OCI-LY1 (cell line): ENCODE measurements at regions not wholly inside any gene's neighbourhood (a gene's known extent, or its start where the extent isn't known, plus 50 kb on each side); places are given as distances from the start of the nearest gene placed in this dataset.

Experiments used
- H2AFZ ChIP-seq: fragments of 200-600 bp; sonication (generic), shearing (Covaris generic); 2 replicates; pipeline ENCODE4 v1.6.0; 2014; ENCODE audit warnings: antibody characterized with exemption, mild to moderate bottlenecking, low read length
- H3F3A ChIP-seq: fragments of 200-600 bp; sonication (generic), shearing (Covaris generic); 2 replicates; pipeline ENCODE4 v1.6.0; 2014; ENCODE audit warnings: mild to moderate bottlenecking, antibody characterized with exemption, low read length, moderate library complexity; ENCODE audit not compliant: insufficient read depth
- H3K27ac ChIP-seq: fragments of 200-600 bp; sonication (generic); 2 replicates; pipeline ENCODE4 v1.5.1; 2014; ENCODE audit warnings: low read length, mixed run types, mild to moderate bottlenecking, low read depth; ENCODE audit not compliant: poor library complexity, severe bottlenecking
- H3K27me3 ChIP-seq: fragments of 200-600 bp; sonication (generic); 2 replicates; pipeline ENCODE4 v1.6.0; 2014; ENCODE audit warnings: antibody characterized with exemption, mild to moderate bottlenecking, low read length, moderate library complexity; ENCODE audit not compliant: insufficient read depth
- H3K36me3 ChIP-seq: fragments of 200-600 bp; sonication (generic); 2 replicates; pipeline ENCODE4 v1.6.1; 2014; ENCODE audit warnings: mild to moderate bottlenecking, antibody characterized with exemption, low read length, moderate library complexity, mixed read lengths; ENCODE audit not compliant: insufficient read depth
- H3K4me1 ChIP-seq: fragments of 200-600 bp; sonication (generic); 2 replicates; pipeline ENCODE4 v1.5.1; 2014; ENCODE audit warnings: mild to moderate bottlenecking, low read length, moderate library complexity; ENCODE audit not compliant: insufficient read depth, severe bottlenecking
- H3K4me2 ChIP-seq: fragments of 200-600 bp; sonication (generic), shearing (Covaris generic); 2 replicates; pipeline ENCODE4 v1.6.1; 2014; ENCODE audit warnings: low read length
- H3K4me3 ChIP-seq: fragments of 200-600 bp; sonication (generic); 2 replicates; pipeline ENCODE4 v1.5.1; 2014; ENCODE audit warnings: low read length, low read depth, mild to moderate bottlenecking, mixed read lengths; ENCODE audit not compliant: poor library complexity, severe bottlenecking
- H3K79me2 ChIP-seq: fragments of 200-600 bp; shearing (Covaris generic); 2 replicates; pipeline ENCODE4 v1.6.1; 2016; ENCODE audit warnings: mixed run types, low read length, mixed read lengths; ENCODE audit not compliant: insufficient read depth
- H3K9ac ChIP-seq: fragments of 200-600 bp; sonication (generic), shearing (Covaris generic); 2 replicates; pipeline ENCODE4 v1.6.1; 2014; ENCODE audit warnings: mild to moderate bottlenecking, low read length, mixed read lengths
- H3K9me2 ChIP-seq: fragments of 200-600 bp; sonication (generic), shearing (Covaris generic); 2 replicates; pipeline ENCODE4 v1.6.1; 2014; ENCODE audit warnings: low read depth, mild to moderate bottlenecking, low read length, mixed read lengths
- H3K9me3 ChIP-seq: fragments of 200-600 bp; shearing (Covaris generic); 2 replicates; pipeline ENCODE4 v1.6.1; 2014; ENCODE audit warnings: low read length, mixed read lengths
- H4K20me1 ChIP-seq: fragments of 200-600 bp; sonication (generic), shearing (Covaris generic); 2 replicates; pipeline ENCODE4 v1.6.0; 2016; ENCODE audit warnings: mild to moderate bottlenecking, low read length; ENCODE audit not compliant: insufficient read depth
- CTCF ChIP-seq: fragments of 200-600 bp; sonication (generic), shearing (Covaris generic); IDR thresholded peaks from 2 replicates; pipeline ENCODE4 v1.5.1; 2017; ENCODE audit warnings: mild to moderate bottlenecking, antibody characterized with exemption, low read length, moderate library complexity, mixed read lengths
- EZH2 ChIP-seq: fragments of 200-600 bp; sonication (generic), shearing (Covaris generic); IDR thresholded peaks from 2 replicates; pipeline ENCODE4 v1.8.0; 2017; ENCODE audit warnings: borderline replicate concordance, mixed run types, mild to moderate bottlenecking, antibody characterized with exemption, low read length, moderate library complexity, mixed read lengths

- H3K4me3 ChIP-seq, result no peak overlapping the region
- no peaks in the 10 kb centered on the region for H3K9me2 ChIP-seq
- H3K27ac ChIP-seq, result no peak overlapping the region
- H3K4me1 ChIP-seq, result no peaks in the 10 kb centered on the region
- H3K79me2 ChIP-seq, result no peaks in the 10 kb centered on the region
- H3K27me3 ChIP-seq, result no peaks in the 10 kb centered on the region
- H4K20me1 ChIP-seq, result no peaks in the 10 kb centered on the region
- TF ChIP-seq EZH2 (no peak), CTCF (no peak)
- H2AFZ ChIP-seq, result no peak overlapping the region
- no peak overlapping the region for H3K9ac ChIP-seq
- no peak overlapping the region for H3K4me2 ChIP-seq
- H3K36me3 ChIP-seq, result no peaks in the 10 kb centered on the region
- H3K9me3 ChIP-seq, result no peaks in the 10 kb centered on the region
- H3F3A ChIP-seq, result no peaks in the 10 kb centered on the region
Measured at GRCh38 chr2:194087089-194087958, 1569.7 kb upstream of the SLC39A10 start.

GRCh38 chr2:194086129-194086528, 1570.9 kb upstream of the SLC39A10 start:
- TF ChIP-seq CTCF (no peak), EZH2 (no peak)
- Histone ChIP-seq H3K9me3 (no peaks in the 10 kb centered on the region), H3K9me2 (no peaks in the 10 kb centered on the region), H3K4me3 (no peak overlapping the region), H2AFZ (no peak overlapping the region), H3K36me3 (no peaks in the 10 kb centered on the region), H3K4me2 (no peak overlapping the region), H3K27me3 (no peaks in the 10 kb centered on the region), H3F3A (no peaks in the 10 kb centered on the region), H3K4me1 (no peaks in the 10 kb centered on the region), H4K20me1 (no peaks in the 10 kb centered on the region), H3K79me2 (no peaks in the 10 kb centered on the region), H3K9ac (no peak overlapping the region), H3K27ac (no peak overlapping the region)

GRCh38 chr2:194079989-194080388, 1577.0 kb upstream of the SLC39A10 start:
- Histone ChIP-seq H3K36me3 (no peaks in the 10 kb centered on the region), H3K4me1 (no peaks in the 10 kb centered on the region), H3K27me3 (no peaks in the 10 kb centered on the region), H3K79me2 (no peaks in the 10 kb centered on the region), H3K4me2 (no peak overlapping the region), H3K4me3 (no peak overlapping the region), H3K27ac (no peak overlapping the region), H3K9ac (no peak overlapping the region), H2AFZ (no peak overlapping the region), H3K9me3 (no peaks in the 10 kb centered on the region), H4K20me1 (no peaks in the 10 kb centered on the region), H3F3A (no peaks in the 10 kb centered on the region), H3K9me2 (no peaks in the 10 kb centered on the region)
- TF ChIP-seq CTCF, result no peak
- TF ChIP-seq EZH2, result no peak
